GM19468 (cell line): ENCODE measurements at regions not wholly inside any gene's neighbourhood (a gene's known extent, or its start where the extent isn't known, plus 50 kb on each side); places are given as distances from the start of the nearest gene placed in this dataset.
"Not testable (repeated sequence)": the region's sequence is repeated elsewhere in the genome, so short reads cannot be mapped to it uniquely, and the experiment has no call there.

Experiments used
- ATAC-seq: cut with Tn5 transposase; IDR thresholded peaks from one replicate; pipeline ENCODE4 v1.9.1; 2021; ENCODE audit warnings: mild to moderate bottlenecking, moderate library complexity, moderate number of reproducible peaks; ENCODE audit not compliant: unreplicated experiment; ENCODE audit errors: extremely low read depth

GRCh38 chr7:13110107-13110506 lies 422.7 kb downstream of the ARL4A start:
- no peak for ATAC-seq

- ATAC-seq, result no peak
Measured at GRCh38 chr7:13111230-13111629, 423.8 kb downstream of the ARL4A start.

DNA sequence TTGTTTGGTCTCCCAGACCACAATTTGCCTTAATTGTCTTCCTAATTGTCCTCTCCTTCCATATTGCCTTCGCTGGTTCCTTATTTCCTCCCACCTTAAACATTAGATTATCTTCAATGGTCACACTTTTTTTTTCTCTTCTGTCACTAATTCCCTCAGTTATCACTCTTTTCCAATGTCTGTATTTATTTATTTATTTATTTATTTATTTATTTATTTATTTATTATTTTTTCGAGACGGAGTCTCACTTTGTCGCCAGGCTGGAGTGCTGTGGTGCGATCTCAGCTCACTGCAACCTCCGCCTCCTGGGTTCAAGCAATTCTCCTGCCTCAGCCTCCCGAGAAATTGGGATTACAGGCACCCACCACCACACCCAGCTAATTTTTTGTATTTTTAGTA lies 426.8 kb downstream of the ARL4A start:
- not testable (repeated sequence) for ATAC-seq

DNA sequence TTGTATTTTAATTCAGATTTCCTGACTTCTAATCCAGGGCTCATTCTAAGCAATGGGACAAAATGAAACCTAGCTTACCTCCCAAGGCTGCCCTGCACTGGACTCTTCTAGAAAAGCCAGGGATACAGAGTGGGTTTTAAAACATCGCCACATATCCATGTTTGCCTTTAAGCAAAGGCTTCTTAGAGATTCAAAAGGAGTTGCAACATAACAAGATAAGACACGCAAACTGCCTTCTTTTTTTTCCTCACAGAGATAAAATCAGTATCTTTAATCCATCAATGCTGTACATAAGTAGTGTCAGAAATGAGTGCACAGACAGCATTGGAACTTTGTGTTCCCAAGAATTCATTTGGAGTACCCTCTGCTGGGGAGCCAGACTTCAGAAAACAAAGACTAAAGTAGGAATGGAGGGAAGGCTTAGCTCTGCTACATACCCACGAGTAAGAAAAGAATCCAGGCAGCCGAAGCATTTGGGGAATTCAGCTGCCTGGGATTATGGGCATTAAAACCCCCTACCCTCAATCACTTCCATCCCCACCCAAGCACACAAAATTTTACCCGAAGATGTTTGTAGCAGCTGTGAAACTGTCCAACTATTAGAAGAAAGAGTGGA lies 427.8 kb downstream of the ARL4A start:
- no peak for ATAC-seq

DNA sequence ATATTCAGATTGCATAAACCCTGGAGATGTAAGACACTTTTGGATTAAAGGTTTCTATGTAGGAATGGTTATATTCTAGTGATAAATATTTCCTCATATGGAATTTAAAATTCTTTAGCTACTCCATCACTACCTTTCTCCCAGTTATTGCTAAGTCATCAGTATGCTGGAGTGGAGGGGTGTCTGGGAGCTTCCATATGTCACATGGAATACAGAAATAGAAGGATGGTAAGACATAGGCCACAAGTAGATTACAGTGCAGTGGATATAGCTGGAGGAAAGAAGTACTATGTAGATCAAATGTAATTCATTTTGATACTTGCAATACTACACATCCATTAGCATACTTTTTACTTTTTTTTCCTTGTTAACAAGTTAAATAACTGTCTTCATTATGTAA lies 428.4 kb downstream of the ARL4A start:
- ATAC-seq, result no peak

DNA sequence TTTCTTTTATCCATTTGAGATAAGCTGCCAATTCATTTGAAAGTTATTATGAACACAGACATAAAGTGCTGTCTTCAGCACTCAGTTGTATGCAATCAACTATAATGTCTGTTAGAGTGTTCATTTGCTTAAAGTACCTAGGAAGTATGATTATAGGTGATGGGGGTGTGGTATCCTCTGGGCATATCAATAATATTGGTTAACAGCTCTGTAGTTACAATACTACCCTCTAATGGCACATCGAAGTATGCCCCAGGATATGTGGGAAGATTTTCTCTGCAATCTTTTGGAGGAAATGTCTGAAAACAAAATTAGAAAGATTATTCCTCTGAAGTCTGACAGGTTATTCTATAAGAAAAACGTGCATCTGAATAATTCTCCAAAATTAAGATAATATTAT lies 429.7 kb downstream of the ARL4A start:
- ATAC-seq, result no peak

DNA sequence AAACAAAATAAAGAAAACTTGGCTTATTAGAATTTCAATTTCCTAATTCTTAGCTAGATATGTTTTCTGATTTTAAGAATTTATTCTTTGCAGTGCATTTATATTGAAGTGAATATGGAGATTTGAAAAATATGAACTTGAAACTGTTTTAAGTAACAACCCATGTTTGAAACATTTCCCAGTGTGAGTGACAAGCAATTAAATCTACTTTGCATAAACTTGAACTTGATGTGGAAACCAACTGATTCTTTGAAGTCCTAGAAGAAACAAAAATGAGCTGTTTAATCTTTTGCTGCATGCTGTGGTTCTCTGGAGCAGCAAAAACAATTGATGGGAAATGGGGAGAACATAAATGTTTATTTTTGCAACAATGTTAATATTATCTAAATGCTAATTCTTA lies 430.2 kb downstream of the ARL4A start:
- no peak for ATAC-seq

DNA sequence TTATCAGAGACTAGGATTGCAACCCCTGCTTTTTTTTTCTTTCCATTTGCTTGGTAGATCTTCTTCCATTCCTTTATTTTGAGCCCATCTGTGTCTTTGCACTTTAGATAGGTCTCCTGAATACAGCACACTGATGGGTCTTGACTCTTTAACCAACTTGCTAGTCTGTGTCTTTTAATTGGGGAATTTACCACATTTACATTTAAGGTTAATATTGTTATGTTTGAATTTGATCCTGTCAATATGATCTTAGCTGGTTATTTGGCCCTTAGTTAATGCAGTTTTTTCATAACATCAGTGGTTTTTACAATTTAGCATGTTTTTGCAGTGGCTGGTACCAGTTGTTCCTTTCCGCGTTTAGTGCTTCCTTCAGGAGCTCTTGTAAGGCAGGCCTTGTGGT lies 437.2 kb downstream of the ARL4A start:
- ATAC-seq, result not testable (repeated sequence)

DNA sequence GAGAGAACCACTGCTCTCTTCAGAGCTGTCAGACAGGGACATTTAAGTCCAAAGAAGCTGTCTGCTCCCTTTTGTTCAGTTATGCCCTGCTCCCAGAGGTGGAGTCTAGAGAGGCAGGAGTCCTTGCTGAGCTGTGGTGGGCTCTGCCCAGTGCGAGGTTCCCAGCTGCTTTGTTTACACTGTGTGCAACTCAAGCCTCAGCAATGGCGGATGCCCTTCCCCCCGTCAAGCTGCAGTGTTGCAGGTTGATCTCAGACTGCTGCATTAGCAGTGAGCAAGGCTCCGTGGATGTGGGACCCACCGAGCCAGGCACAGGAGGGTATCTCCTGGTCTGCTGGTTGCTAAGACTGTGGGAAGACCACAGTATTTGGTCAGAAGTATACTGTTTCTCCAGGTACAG lies 438.9 kb downstream of the ARL4A start:
- no peak for ATAC-seq

DNA sequence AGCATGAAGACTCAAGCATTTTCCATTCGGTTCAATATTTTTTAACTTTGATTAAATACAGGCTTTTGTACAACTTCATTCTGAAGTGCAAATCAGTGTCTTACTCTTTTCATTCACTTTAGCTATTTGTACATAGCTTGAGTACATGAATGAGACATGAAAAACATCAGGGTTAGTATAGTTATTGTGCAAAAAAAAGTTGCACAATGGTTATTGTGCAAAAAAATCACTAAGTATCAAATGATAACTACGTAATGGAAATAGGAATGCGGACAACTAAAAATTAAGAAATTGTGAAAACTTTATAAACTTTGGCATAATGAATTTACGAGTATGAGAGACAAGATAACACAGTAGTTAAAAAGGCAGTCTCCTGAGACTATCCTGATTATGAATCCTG lies 442.9 kb downstream of the ARL4A start:
- no peak for ATAC-seq

- ATAC-seq, result not testable (repeated sequence)
Measured at GRCh38 chr7:13130906-13131305, 443.5 kb downstream of the ARL4A start.

GRCh38 chr7:13132314-13132713 lies 444.9 kb downstream of the ARL4A start:
- ATAC-seq, result no peak

DNA sequence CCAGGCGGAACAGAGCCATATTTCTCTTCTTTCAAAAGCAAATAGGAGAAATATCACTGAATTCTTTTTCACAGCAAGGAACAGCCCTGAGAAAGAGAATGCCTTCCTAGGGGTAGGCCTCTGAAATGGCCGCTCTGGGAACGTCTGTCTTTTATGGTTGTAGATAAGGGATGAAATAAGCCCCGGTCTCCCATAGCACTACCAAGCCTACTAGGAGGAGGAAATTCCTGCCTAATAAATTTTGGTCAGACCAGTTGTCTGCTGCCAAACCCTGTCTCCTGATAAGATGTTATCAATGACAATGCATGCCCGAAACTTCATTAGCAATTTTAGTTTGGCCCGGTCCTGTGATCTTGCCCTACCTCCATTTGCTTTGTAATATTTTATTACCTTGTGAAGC lies 448.9 kb downstream of the ARL4A start:
- not testable (repeated sequence) for ATAC-seq

- no peak for ATAC-seq
Measured at GRCh38 chr7:13139436-13139835, 452.0 kb downstream of the ARL4A start.

DNA sequence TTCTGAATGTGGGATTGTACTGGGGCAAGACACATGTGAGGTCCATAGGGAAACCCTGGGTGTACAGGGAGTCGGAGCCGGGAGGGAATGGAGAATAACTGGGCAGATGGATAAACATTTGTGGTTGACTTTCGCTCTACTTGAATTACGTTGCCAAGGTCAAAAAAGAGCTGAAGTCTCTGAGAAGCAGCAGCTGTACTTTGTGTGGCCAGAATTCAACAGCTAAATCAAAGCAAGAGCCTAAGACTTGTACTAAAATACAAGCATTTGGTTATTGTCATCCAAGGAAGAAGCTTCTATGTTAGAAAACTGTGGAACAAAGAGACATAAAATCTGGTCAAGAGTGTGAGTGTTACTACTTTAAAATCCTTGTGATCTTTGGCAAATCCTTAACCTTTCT lies 457.2 kb downstream of the ARL4A start:
- ATAC-seq, result no peak

- ATAC-seq, result no peak
Measured at GRCh38 chr7:13148548-13148947, 461.1 kb downstream of the ARL4A start.

DNA sequence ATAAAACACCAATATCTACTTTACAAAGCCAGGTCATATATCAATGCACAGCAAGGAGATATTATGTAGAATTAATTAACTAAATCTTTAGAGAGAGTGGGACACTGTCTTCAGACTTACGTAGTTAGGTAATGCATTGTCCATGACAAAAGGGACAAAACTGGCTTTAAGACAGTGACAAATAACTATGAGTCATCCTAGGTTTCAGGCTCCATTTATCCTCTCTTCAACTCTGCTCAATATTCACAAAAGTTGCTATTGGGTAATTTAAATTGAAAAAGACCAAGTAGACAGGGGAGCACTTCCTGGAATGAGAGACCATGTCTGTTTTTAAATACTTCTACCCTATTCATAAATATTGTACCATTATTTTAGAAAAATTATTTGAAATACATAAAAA lies 464.5 kb downstream of the ARL4A start:
- ATAC-seq, result no peak

DNA sequence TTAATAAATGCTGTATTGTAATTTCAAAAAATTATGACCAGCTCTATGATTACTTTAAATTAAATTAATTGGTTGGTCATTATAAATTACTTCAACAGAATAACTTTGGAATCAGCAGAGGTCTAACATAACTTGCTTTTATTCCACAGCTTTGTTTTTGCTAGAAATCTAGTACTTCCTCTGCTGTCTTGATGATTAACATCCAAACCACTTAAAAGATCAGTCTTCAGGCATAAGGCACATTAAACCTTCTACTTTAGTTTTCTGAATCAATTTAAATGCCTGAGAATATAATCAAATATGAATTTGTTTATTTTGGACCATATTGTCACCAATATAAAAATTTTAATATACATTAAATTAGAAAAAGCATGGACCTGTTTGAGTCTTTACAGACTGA lies 465.3 kb downstream of the ARL4A start:
- no peak for ATAC-seq

DNA sequence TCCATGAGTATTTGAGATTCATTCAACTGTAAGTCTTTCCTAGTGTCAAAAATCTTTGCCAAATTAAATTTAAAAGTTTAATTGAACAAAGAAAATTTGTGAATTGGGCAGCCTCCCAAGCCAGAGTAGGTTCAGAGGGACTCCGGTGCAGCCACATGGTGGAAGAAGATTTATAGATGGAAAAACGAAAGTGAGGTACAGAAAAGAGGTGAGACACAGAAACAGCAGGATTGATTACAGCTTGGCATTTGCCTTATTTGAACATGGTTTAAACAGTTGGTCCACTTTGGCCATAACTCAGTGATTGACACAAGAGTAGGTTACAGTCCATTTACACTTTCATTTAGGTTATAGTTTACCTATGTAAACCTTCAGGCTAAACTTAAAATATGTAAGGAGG lies 465.8 kb downstream of the ARL4A start:
- ATAC-seq, result no peak

GRCh38 chr7:13153742-13154141 lies 466.3 kb downstream of the ARL4A start:
- no peak for ATAC-seq

DNA sequence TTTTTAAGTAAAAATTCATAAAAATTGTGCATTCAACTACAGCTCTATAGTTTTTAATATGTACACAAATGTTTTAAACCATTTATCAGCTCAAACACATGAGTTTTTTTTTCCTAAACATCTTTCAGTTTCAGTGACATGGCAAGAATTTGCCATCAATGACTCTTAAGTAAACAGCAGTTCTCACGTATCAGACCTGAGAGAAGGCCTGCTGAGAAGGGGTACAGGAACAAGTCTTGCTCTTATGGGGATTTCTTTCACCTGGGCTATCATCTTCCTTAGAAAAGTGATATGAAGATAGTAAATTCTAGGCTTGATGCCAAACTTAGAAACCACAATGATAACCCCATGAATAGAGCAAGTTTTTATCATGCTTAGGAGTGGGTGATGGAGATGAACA lies 467.8 kb downstream of the ARL4A start:
- no peak for ATAC-seq

GRCh38 chr7:13159003-13159402 lies 471.6 kb downstream of the ARL4A start:
- no peak for ATAC-seq
